ENCODE measurements at regions not wholly inside any gene's neighbourhood (a gene's known extent, or its start where the extent isn't known, plus 50 kb on each side); places are given as distances from the start of the nearest gene placed in this dataset.
A peak's percentile ranks its signal among the peaks of the same experiment; 100 is the strongest.

GRCh38 chr1:57615956-57616355 lies 192.1 kb upstream of the DAB1 start:
- H3K36me3 ChIP-seq (ENCODE audit: insufficient read depth, low read length): no peaks in the 10 kb centered on the region
- H3K9ac ChIP-seq (ENCODE audit: low read length): no peak overlapping the region
- no peaks in the 10 kb centered on the region for H4K20me1 ChIP-seq (ENCODE audit: insufficient read depth, low read depth, low read length)
- H3K4me2 ChIP-seq (ENCODE audit: low read depth, low read length, poor library complexity, severe bottlenecking): no peak overlapping the region
- no peak overlapping the region for H3K27ac ChIP-seq (ENCODE audit: low read length)
- no peaks in the 10 kb centered on the region for H3K4me1 ChIP-seq (ENCODE audit: low read length)
- no peaks in the 10 kb centered on the region for H3K9me2 ChIP-seq (replicated peaks; ENCODE audit: insufficient read depth, low read length)
- no peak overlapping the region for H3K4me3 ChIP-seq (ENCODE audit: low read length)
- H3K79me2 ChIP-seq (ENCODE audit: low read length): no peaks in the 10 kb centered on the region
- H3K9me3 ChIP-seq (ENCODE audit: low read length): no peaks in the 10 kb centered on the region
- H3K27me3 ChIP-seq (ENCODE audit: low read length): no peaks in the 10 kb centered on the region
- H2AFZ ChIP-seq (ENCODE audit: low read length): no peak overlapping the region
- no peak for DNase-seq

- no peak overlapping the region for H3K4me2 ChIP-seq (ENCODE audit: low read depth, low read length, poor library complexity, severe bottlenecking)
- no peaks in the 10 kb centered on the region for H3K36me3 ChIP-seq (ENCODE audit: insufficient read depth, low read length)
- no peak overlapping the region for H2AFZ ChIP-seq (ENCODE audit: low read length)
- H3K9me3 ChIP-seq (ENCODE audit: low read length): no peaks in the 10 kb centered on the region
- no peak overlapping the region for H3K9ac ChIP-seq (ENCODE audit: low read length)
- no peak overlapping the region for H3K4me3 ChIP-seq (ENCODE audit: low read length)
- no peaks in the 10 kb centered on the region for H3K4me1 ChIP-seq (ENCODE audit: low read length)
- no peaks in the 10 kb centered on the region for H3K27me3 ChIP-seq (ENCODE audit: low read length)
- no peak for DNase-seq
- no peaks in the 10 kb centered on the region for H3K9me2 ChIP-seq (replicated peaks; ENCODE audit: insufficient read depth, low read length)
- no peak overlapping the region for H3K27ac ChIP-seq (ENCODE audit: low read length)
- no peaks in the 10 kb centered on the region for H3K79me2 ChIP-seq (ENCODE audit: low read length)
- no peaks in the 10 kb centered on the region for H4K20me1 ChIP-seq (ENCODE audit: insufficient read depth, low read depth, low read length)
Measured at GRCh38 chr1:57612833-57613232, 189.0 kb upstream of the DAB1 start.

GRCh38 chr1:57605933-57606332 lies 182.1 kb upstream of the DAB1 start:
- H2AFZ ChIP-seq (ENCODE audit: low read length): no peak overlapping the region
- H3K36me3 ChIP-seq (ENCODE audit: insufficient read depth, low read length): no peaks in the 10 kb centered on the region
- DNase-seq: no peak
- no peak overlapping the region for H3K4me3 ChIP-seq (ENCODE audit: low read length)
- H3K4me2 ChIP-seq (ENCODE audit: low read depth, low read length, poor library complexity, severe bottlenecking): no peak overlapping the region
- H3K9ac ChIP-seq (ENCODE audit: low read length): no peak overlapping the region
- H3K79me2 ChIP-seq (ENCODE audit: low read length): no peaks in the 10 kb centered on the region
- H3K4me1 ChIP-seq (ENCODE audit: low read length): peaks cover 12% of the 10 kb centered on the region
- H3K27ac ChIP-seq (ENCODE audit: low read length): no peak overlapping the region
- no peaks in the 10 kb centered on the region for H4K20me1 ChIP-seq (ENCODE audit: insufficient read depth, low read depth, low read length)
- H3K9me3 ChIP-seq (ENCODE audit: low read length): no peaks in the 10 kb centered on the region
- no peaks in the 10 kb centered on the region for H3K9me2 ChIP-seq (replicated peaks; ENCODE audit: insufficient read depth, low read length)
- H3K27me3 ChIP-seq (ENCODE audit: low read length): no peaks in the 10 kb centered on the region

GRCh38 chr1:57603696-57604095 lies 179.8 kb upstream of the DAB1 start:
- Histone ChIP-seq H3K9me3 (ENCODE audit: low read length) (no peaks in the 10 kb centered on the region), H3K79me2 (ENCODE audit: low read length) (no peaks in the 10 kb centered on the region), H4K20me1 (ENCODE audit: insufficient read depth, low read depth, low read length) (no peaks in the 10 kb centered on the region), H2AFZ (ENCODE audit: low read length) (no peak overlapping the region), H3K9ac (ENCODE audit: low read length) (no peak overlapping the region), H3K4me2 (ENCODE audit: low read depth, low read length, poor library complexity, severe bottlenecking) (peak overlapping the region; percentile 27), H3K4me3 (ENCODE audit: low read length) (no peak overlapping the region), H3K27me3 (ENCODE audit: low read length) (no peaks in the 10 kb centered on the region), H3K4me1 (ENCODE audit: low read length) (peaks cover 12% of the 10 kb centered on the region), H3K9me2 (replicated peaks; ENCODE audit: insufficient read depth, low read length) (no peaks in the 10 kb centered on the region), H3K27ac (ENCODE audit: low read length) (no peak overlapping the region), H3K36me3 (ENCODE audit: insufficient read depth, low read length) (no peaks in the 10 kb centered on the region)
- DNase-seq: no peak

- Histone ChIP-seq H4K20me1 (ENCODE audit: insufficient read depth, low read depth, low read length) (no peaks in the 10 kb centered on the region), H3K4me1 (ENCODE audit: low read length) (peaks cover 12% of the 10 kb centered on the region), H3K4me3 (ENCODE audit: low read length) (no peak overlapping the region), H3K27me3 (ENCODE audit: low read length) (no peaks in the 10 kb centered on the region), H3K36me3 (ENCODE audit: insufficient read depth, low read length) (no peaks in the 10 kb centered on the region), H2AFZ (ENCODE audit: low read length) (no peak overlapping the region), H3K9me3 (ENCODE audit: low read length) (no peaks in the 10 kb centered on the region), H3K27ac (ENCODE audit: low read length) (no peak overlapping the region), H3K4me2 (ENCODE audit: low read depth, low read length, poor library complexity, severe bottlenecking) (no peak overlapping the region), H3K79me2 (ENCODE audit: low read length) (no peaks in the 10 kb centered on the region), H3K9ac (ENCODE audit: low read length) (no peak overlapping the region), H3K9me2 (replicated peaks; ENCODE audit: insufficient read depth, low read length) (no peaks in the 10 kb centered on the region)
- no peak for DNase-seq
Measured at GRCh38 chr1:57600424-57600823, 176.6 kb upstream of the DAB1 start.

- Histone ChIP-seq H3K9ac (ENCODE audit: low read length) (no peak overlapping the region), H3K36me3 (ENCODE audit: insufficient read depth, low read length) (no peaks in the 10 kb centered on the region), H3K9me3 (ENCODE audit: low read length) (no peaks in the 10 kb centered on the region), H2AFZ (ENCODE audit: low read length) (no peak overlapping the region), H3K4me3 (ENCODE audit: low read length) (no peak overlapping the region), H3K9me2 (replicated peaks; ENCODE audit: insufficient read depth, low read length) (no peaks in the 10 kb centered on the region), H3K4me2 (ENCODE audit: low read depth, low read length, poor library complexity, severe bottlenecking) (no peak overlapping the region), H3K79me2 (ENCODE audit: low read length) (no peaks in the 10 kb centered on the region), H3K4me1 (ENCODE audit: low read length) (peaks cover 10% of the 10 kb centered on the region), H3K27me3 (ENCODE audit: low read length) (no peaks in the 10 kb centered on the region), H4K20me1 (ENCODE audit: insufficient read depth, low read depth, low read length) (no peaks in the 10 kb centered on the region), H3K27ac (ENCODE audit: low read length) (no peak overlapping the region)
- DNase-seq: no peak
Measured at GRCh38 chr1:57599236-57599994, 175.6 kb upstream of the DAB1 start.

- Histone ChIP-seq H2AFZ (ENCODE audit: low read length) (no peak overlapping the region), H3K4me3 (ENCODE audit: low read length) (no peak overlapping the region), H3K27me3 (ENCODE audit: low read length) (no peaks in the 10 kb centered on the region), H3K36me3 (ENCODE audit: insufficient read depth, low read length) (no peaks in the 10 kb centered on the region), H3K27ac (ENCODE audit: low read length) (no peak overlapping the region), H3K9me2 (replicated peaks; ENCODE audit: insufficient read depth, low read length) (no peaks in the 10 kb centered on the region), H3K4me1 (ENCODE audit: low read length) (no peaks in the 10 kb centered on the region), H3K4me2 (ENCODE audit: low read depth, low read length, poor library complexity, severe bottlenecking) (no peak overlapping the region), H4K20me1 (ENCODE audit: insufficient read depth, low read depth, low read length) (no peaks in the 10 kb centered on the region), H3K9me3 (ENCODE audit: low read length) (no peaks in the 10 kb centered on the region), H3K9ac (ENCODE audit: low read length) (no peak overlapping the region), H3K79me2 (ENCODE audit: low read length) (no peaks in the 10 kb centered on the region)
- no peak for DNase-seq
Measured at GRCh38 chr1:57597036-57597435, 173.2 kb upstream of the DAB1 start.

GRCh38 chr1:57594002-57594401 lies 170.1 kb upstream of the DAB1 start:
- no peaks in the 10 kb centered on the region for H3K9me2 ChIP-seq (replicated peaks; ENCODE audit: insufficient read depth, low read length)

More at GRCh38 chr1:57594002-57594401, 170.1 kb upstream of the DAB1 start:
- Histone ChIP-seq H4K20me1 (ENCODE audit: insufficient read depth, low read depth, low read length) (no peaks in the 10 kb centered on the region), H3K4me3 (ENCODE audit: low read length) (no peak overlapping the region), H3K4me2 (ENCODE audit: low read depth, low read length, poor library complexity, severe bottlenecking) (no peak overlapping the region), H3K9me3 (ENCODE audit: low read length) (no peaks in the 10 kb centered on the region), H3K9ac (ENCODE audit: low read length) (no peak overlapping the region), H2AFZ (ENCODE audit: low read length) (no peak overlapping the region), H3K27me3 (ENCODE audit: low read length) (no peaks in the 10 kb centered on the region), H3K79me2 (ENCODE audit: low read length) (no peaks in the 10 kb centered on the region), H3K4me1 (ENCODE audit: low read length) (no peaks in the 10 kb centered on the region), H3K27ac (ENCODE audit: low read length) (no peak overlapping the region), H3K36me3 (ENCODE audit: insufficient read depth, low read length) (no peaks in the 10 kb centered on the region)
- no peak for DNase-seq
